HG03097 (cell line): ENCODE measurements at regions not wholly inside any gene's neighbourhood (a gene's known extent, or its start where the extent isn't known, plus 50 kb on each side); places are given as distances from the start of the nearest gene placed in this dataset.

Source experiments
- ATAC-seq: cut with Tn5 transposase; IDR thresholded peaks from one replicate; pipeline ENCODE4 v1.9.1; 2021; ENCODE audit not compliant: unreplicated experiment, low FRiP score

- no peak for ATAC-seq
Observed at GRCh38 chr22:47805394-47805935, 1043.0 kb downstream of the TBC1D22A start.

- no peak for ATAC-seq
Observed at GRCh38 chr22:47804281-47804680, 1041.8 kb downstream of the TBC1D22A start.

- ATAC-seq: no peak
Observed at GRCh38 chr22:47802421-47802820, 1040.0 kb downstream of the TBC1D22A start.

GRCh38 chr22:47801541-47802245 lies 1039.2 kb downstream of the TBC1D22A start:
- ATAC-seq: no peak

- no peak for ATAC-seq
Observed at GRCh38 chr22:47798229-47798628, 1035.8 kb downstream of the TBC1D22A start.

GRCh38 chr22:47797342-47797945 lies 1035.0 kb downstream of the TBC1D22A start:
- no peak for ATAC-seq

GRCh38 chr22:47796128-47796908 lies 1033.9 kb downstream of the TBC1D22A start:
- no peak for ATAC-seq

- no peak for ATAC-seq
Observed at GRCh38 chr22:47795477-47796127, 1033.2 kb downstream of the TBC1D22A start.

- ATAC-seq: no peak
Observed at GRCh38 chr22:47794851-47795250, 1032.4 kb downstream of the TBC1D22A start.

- no peak for ATAC-seq
Observed at GRCh38 chr22:47793304-47794101, 1031.1 kb downstream of the TBC1D22A start.

GRCh38 chr22:47789171-47789570 lies 1026.7 kb downstream of the TBC1D22A start:
- no peak for ATAC-seq

GRCh38 chr22:47788461-47788860 lies 1026.0 kb downstream of the TBC1D22A start:
- no peak for ATAC-seq

- ATAC-seq: no peak
Observed at GRCh38 chr22:47787501-47788227, 1025.2 kb downstream of the TBC1D22A start.

- ATAC-seq: no peak
Observed at GRCh38 chr22:47786650-47787290, 1024.3 kb downstream of the TBC1D22A start.

GRCh38 chr22:47784991-47785390 lies 1022.5 kb downstream of the TBC1D22A start:
- ATAC-seq: no peak

- no peak for ATAC-seq
Observed at GRCh38 chr22:47784367-47784983, 1022.0 kb downstream of the TBC1D22A start.

GRCh38 chr22:47783433-47784366 lies 1021.2 kb downstream of the TBC1D22A start:
- no peak for ATAC-seq
